T-cell (primary cell): ENCODE measurements at regions not wholly inside any gene's neighbourhood (a gene's known extent, or its start where the extent isn't known, plus 50 kb on each side); places are given as distances from the start of the nearest gene placed in this dataset.
"Not testable (repeated sequence)": the region's sequence is repeated elsewhere in the genome, so short reads cannot be mapped to it uniquely, and the experiment has no call there.

Source experiments
- ATAC-seq, 4 experiments: fragments of 200-7000 bp in 3 of 4; fragments of 150-1000 bp in 1 of 4; cut with Tn5 transposase; replicated peaks in 1 of 4; 1 replicate in 3 of 4; 2 replicates in 1 of 4; pipeline ENCODE4 v1.10.0; 2021; ENCODE audit warnings: moderate library complexity in 3 of 4, mild to moderate bottlenecking in 2 of 4, moderate number of reproducible peaks in 1 of 4
- CTCF ChIA-PET, 2 donors: fragments of 300-600 bp; sonication (Branson Sonifier 250); formaldehyde crosslinking; loops; one replicate each; lab custom pipeline; 2022; ENCODE audit warnings: antibody characterized with exemption in 2 of 2; lab: Charles Lee
- POLR2A ChIA-PET, 2 donors: fragments of 300-600 bp; sonication (Branson Sonifier 250); formaldehyde crosslinking; loops; one replicate each; lab custom pipeline; 2022; ENCODE audit warnings: antibody characterized with exemption in 2 of 2; lab: Charles Lee
- DNase-seq, 35 experiments: peaks; one replicate each; pipeline versions ENCODE4 v3.0.0 to v3.0.0-alpha.2; 2013 to 2023
- H3K27ac ChIP-seq: one replicate; pipeline ENCODE4 v1.5.1; 2013; ENCODE audit warnings: low read length
- H3K27me3 ChIP-seq, 2 experiments: replicated peaks in 1 of 2; 1 replicate in 1 of 2; 2 replicates in 1 of 2; pipeline versions ENCODE4 v1.6.1 to v1.7.0; 2013; ENCODE audit warnings: low read length in 1 of 2, mixed read lengths in 1 of 2; ENCODE audit not compliant: control insufficient read depth in 2 of 2, insufficient read depth in 2 of 2; ENCODE audit errors: extremely low read depth in 1 of 2
- H3K36me3 ChIP-seq, 2 donors: 1 replicate in 1 of 2; 2 replicates in 1 of 2; pipeline versions ENCODE4 v1.6.1 to v1.7.0; 2013; ENCODE audit warnings: low read length in 1 of 2; ENCODE audit not compliant: control insufficient read depth in 2 of 2, insufficient read depth in 1 of 2; ENCODE audit errors: extremely low read depth in 1 of 2
- H3K4me1 ChIP-seq, 2 experiments: 1 replicate in 1 of 2; 2 replicates in 1 of 2; pipeline versions ENCODE4 v1.6.1 to v1.7.0; 2013; ENCODE audit warnings: low read length in 2 of 2, mixed read lengths in 1 of 2; ENCODE audit not compliant: insufficient read depth in 2 of 2, control insufficient read depth in 1 of 2; ENCODE audit errors: extremely low read depth in 1 of 2
- H3K4me3 ChIP-seq, 2 donors: 1 replicate in 1 of 2; 2 replicates in 1 of 2; pipeline versions ENCODE4 v1.5.1 to v1.7.0; 2013; ENCODE audit warnings: mild to moderate bottlenecking in 2 of 2, low read length in 1 of 2, moderate library complexity in 1 of 2; ENCODE audit not compliant: control insufficient read depth in 1 of 2; ENCODE audit errors: extremely low read depth in 1 of 2
- H3K9me3 ChIP-seq: 2 replicates; pipeline ENCODE4 v1.7.0; 2013
- H3K27ac Mint-ChIP-seq, 2 donors: one replicate each; pipeline ENCODE4 v1.8.0; 2020 to 2021; ENCODE audit warnings: mild to moderate bottlenecking in 2 of 2, mixed read lengths in 2 of 2
- H3K27me3 Mint-ChIP-seq, 2 donors: one replicate each; pipeline ENCODE4 v1.8.0; 2021 to 2022; ENCODE audit warnings: mixed read lengths in 2 of 2
- H3K36me3 Mint-ChIP-seq: one replicate; pipeline ENCODE4 v1.8.0; 2021; ENCODE audit warnings: mixed read lengths
- H3K4me1 Mint-ChIP-seq, 3 donors: one replicate each; pipeline ENCODE4 v1.8.0; 2020 to 2022; ENCODE audit warnings: mixed read lengths in 3 of 3, mild to moderate bottlenecking in 1 of 3
- H3K4me3 Mint-ChIP-seq, 3 donors: one replicate each; pipeline ENCODE4 v1.8.0; 2020 to 2022; ENCODE audit warnings: mild to moderate bottlenecking in 3 of 3, mixed read lengths in 3 of 3, moderate library complexity in 3 of 3
- H3K9me3 Mint-ChIP-seq, 3 donors: one replicate each; pipeline ENCODE4 v1.8.0; 2020 to 2022; ENCODE audit warnings: mixed read lengths in 3 of 3
- whole genome bisulfite sequencing: methylation state at CpG from one replicate; pipeline ENCODE4 v1.1.5; 2013; ENCODE audit warnings: missing lambda C conversion rate; ENCODE audit not compliant: insufficient coverage; 5-methylcytosine and 5-hydroxymethylcytosine counted together

DNA sequence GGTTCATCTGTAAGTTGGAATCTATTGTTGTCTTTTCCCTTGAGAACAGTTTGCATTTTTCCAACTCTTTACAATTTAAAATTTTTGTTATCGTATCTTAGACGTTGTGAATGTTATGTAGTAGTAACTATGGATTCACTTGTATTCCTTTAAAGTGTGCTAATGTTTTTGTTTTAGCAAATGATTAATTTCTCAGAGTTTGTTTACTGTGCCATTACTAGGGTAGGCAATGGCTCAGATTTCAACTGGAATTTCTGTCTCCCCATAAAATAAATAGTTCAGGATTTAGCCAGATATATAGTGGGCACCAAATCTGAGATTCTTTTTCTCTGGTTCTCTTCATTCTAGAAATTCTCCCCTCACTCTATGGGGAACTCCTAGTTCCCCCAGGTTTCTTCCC lies 896.5 kb downstream of the PLA2G4A start:
- POLR2A ChIA-PET, result interaction anchor here in 1 of 2 donors (0.6 kb wide), 1 partner anchor 17 kb away, joined by 3 read pairs; no protein-coding TSS in a partner anchor

DNA sequence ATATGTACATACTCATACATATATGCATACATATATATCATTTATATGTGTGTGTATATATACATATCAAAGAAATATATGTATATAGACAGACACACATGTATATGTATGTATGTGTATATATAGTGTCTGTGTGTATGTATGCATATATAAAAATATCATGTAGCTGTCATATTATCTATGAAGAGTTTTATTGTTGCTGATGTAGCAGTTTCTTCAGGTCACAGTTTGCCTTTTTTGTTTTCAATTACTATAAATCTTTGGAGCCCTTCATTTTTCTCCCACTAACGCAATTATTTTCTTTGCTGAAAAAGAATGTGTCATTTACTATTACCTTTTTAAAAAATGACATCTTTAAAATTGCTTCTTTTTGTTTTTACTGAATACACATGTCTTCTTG lies 904.5 kb downstream of the PLA2G4A start:
- Mint-ChIP-seq H3K9me3 (peaks cover 6 to 11% (median 6%) of the 10 kb centered on the region in 3 donors), H3K36me3 (no peaks in the 10 kb centered on the region), H3K27ac (no peak overlapping the region), H3K4me1 (no peaks in the 10 kb centered on the region), H3K27me3 (no peaks in the 10 kb centered on the region), H3K4me3 (no peak overlapping the region)
- no peaks in the 10 kb centered on the region for H3K27me3 ChIP-seq
- H3K27ac ChIP-seq, result no peak overlapping the region
- H3K9me3 ChIP-seq, result no peaks in the 10 kb centered on the region
- H3K4me1 ChIP-seq, result no peaks in the 10 kb centered on the region
- ChIA-PET POLR2A (no interaction called here), CTCF (no interaction called here)
- WGBS, result no CpG with 5 or more reads among the region's 1 CpG
- no peak overlapping the region for H3K4me3 ChIP-seq
- ATAC-seq, result no peak
- no peak for DNase-seq
- no peaks in the 10 kb centered on the region for H3K36me3 ChIP-seq

More for the DNA sequence above, 896.5 kb downstream of the PLA2G4A start:
- DNase-seq (no peak), ATAC-seq (no peak)
- H3K4me3 Mint-ChIP-seq, result no peak overlapping the region
- H3K9me3 Mint-ChIP-seq, result peaks cover 0 to 11% (median 5%) of the 10 kb centered on the region in 3 donors
- no peaks in the 10 kb centered on the region for H3K4me1 ChIP-seq
- no peaks in the 10 kb centered on the region for H3K36me3 ChIP-seq
- no CpG with 5 or more reads among the region's 2 CpGs for WGBS
- no peak overlapping the region for H3K27ac Mint-ChIP-seq
- H3K27me3 ChIP-seq, result no peaks in the 10 kb centered on the region
- H3K9me3 ChIP-seq, result no peaks in the 10 kb centered on the region
- H3K27ac ChIP-seq, result no peak overlapping the region
- no peaks in the 10 kb centered on the region for H3K27me3 Mint-ChIP-seq
- CTCF ChIA-PET, result no interaction called here
- H3K4me1 Mint-ChIP-seq, result no peaks in the 10 kb centered on the region
- H3K36me3 Mint-ChIP-seq, result no peaks in the 10 kb centered on the region
- no peak overlapping the region for H3K4me3 ChIP-seq

DNA sequence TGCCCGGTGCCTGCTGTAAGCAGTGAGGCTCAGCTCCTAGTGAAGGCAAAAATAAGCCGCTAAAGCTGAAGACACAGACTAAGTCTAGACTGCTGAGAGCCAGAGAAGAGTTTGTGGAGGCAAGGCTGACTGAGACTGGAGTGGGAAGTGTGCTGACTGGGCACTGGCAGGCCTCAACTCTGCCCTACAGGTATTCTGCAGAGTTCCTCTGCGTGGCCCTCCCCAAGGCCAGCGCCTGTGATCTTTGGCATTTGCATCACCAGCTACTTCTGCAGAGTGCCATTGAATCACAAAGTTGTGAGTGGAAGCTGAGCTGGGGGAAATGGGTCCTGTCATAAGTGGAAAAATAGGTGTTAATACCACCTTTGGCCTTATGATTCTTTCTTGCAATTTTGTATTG lies 905.7 kb downstream of the PLA2G4A start:
- H3K27ac ChIP-seq, result no peak overlapping the region
- DNase-seq (no peak), ATAC-seq (no peak)
- H3K4me1 ChIP-seq, result no peaks in the 10 kb centered on the region
- Mint-ChIP-seq H3K27me3 (no peaks in the 10 kb centered on the region), H3K4me1 (no peaks in the 10 kb centered on the region), H3K27ac (no peak overlapping the region), H3K4me3 (no peak overlapping the region), H3K36me3 (no peaks in the 10 kb centered on the region), H3K9me3 (peaks cover 3 to 7% (median 6%) of the 10 kb centered on the region in 3 donors)
- ChIA-PET POLR2A (no interaction called here), CTCF (no interaction called here)
- H3K4me3 ChIP-seq, result no peak overlapping the region
- H3K9me3 ChIP-seq, result no peaks in the 10 kb centered on the region
- WGBS, result 81% methylated on average over 4 of the region's 4 CpGs
- no peaks in the 10 kb centered on the region for H3K27me3 ChIP-seq
- no peaks in the 10 kb centered on the region for H3K36me3 ChIP-seq

DNA sequence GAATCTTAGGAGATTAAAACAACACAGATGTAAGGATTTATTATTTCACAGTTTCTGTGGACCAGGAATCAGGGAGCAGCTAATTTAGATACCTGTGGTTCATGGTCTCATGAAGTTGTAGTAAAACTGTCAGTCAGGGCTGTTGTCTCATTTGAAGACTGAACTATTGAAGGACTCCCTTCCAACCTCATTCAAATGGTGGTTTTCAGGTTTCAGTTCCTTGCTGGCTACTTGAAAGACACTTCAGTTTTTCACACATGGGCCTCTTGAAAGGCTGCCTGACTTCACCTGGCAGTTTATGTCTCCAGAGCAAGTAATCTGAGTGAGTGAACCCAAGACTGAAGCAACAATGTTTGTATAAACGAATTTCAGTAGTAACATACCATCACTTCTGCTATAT lies 915.9 kb downstream of the PLA2G4A start:
- H3K9me3 Mint-ChIP-seq, result peaks cover 0 to 7% (median 3%) of the 10 kb centered on the region in 3 donors
- H3K9me3 ChIP-seq, result no peaks in the 10 kb centered on the region
- no peak overlapping the region for H3K4me3 ChIP-seq
- DNase-seq (no peak), ATAC-seq (no peak)
- no peaks in the 10 kb centered on the region for H3K36me3 ChIP-seq
- WGBS, result 33% methylated on average over 1 of the region's 1 CpG
- no peaks in the 10 kb centered on the region for H3K36me3 Mint-ChIP-seq
- no peaks in the 10 kb centered on the region for H3K4me1 Mint-ChIP-seq
- H3K4me1 ChIP-seq, result no peaks in the 10 kb centered on the region
- POLR2A ChIA-PET, result no interaction called here
- no peaks in the 10 kb centered on the region for H3K27me3 Mint-ChIP-seq
- no peak overlapping the region for H3K27ac Mint-ChIP-seq
- H3K4me3 Mint-ChIP-seq, result no peak overlapping the region
- CTCF ChIA-PET, result no interaction called here
- H3K27me3 ChIP-seq, result no peaks in the 10 kb centered on the region
- H3K27ac ChIP-seq, result no peak overlapping the region

DNA sequence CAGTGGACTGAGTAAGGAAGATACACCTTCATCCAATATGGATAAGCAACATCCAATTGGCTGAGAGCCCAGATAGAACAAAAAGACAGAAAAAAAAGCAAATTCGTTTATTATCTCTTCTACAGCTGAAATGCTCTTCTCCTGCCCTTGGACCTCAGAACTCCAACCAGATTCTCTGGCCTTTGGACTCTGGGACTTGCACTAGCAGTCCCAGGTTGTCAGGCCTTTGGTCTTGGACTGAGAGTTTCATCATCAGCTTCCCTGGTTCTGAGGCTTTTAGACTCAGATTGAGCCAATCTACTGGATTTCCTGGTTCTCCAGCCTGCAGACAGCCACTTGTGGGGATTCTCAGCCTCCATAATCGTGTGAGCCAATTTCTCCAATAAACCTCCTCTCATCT lies 926.8 kb downstream of the PLA2G4A start:
- no peaks in the 10 kb centered on the region for H3K4me1 Mint-ChIP-seq
- Histone ChIP-seq H3K4me1 (no peaks in the 10 kb centered on the region), H3K9me3 (no peaks in the 10 kb centered on the region), H3K27ac (no peak overlapping the region), H3K27me3 (no peaks in the 10 kb centered on the region), H3K4me3 (no peak overlapping the region), H3K36me3 (no peaks in the 10 kb centered on the region)
- H3K27me3 Mint-ChIP-seq, result no peaks in the 10 kb centered on the region
- no peak for ATAC-seq
- no peak for DNase-seq
- 50% methylated on average over 2 of the region's 2 CpGs for WGBS
- no peak overlapping the region for H3K27ac Mint-ChIP-seq
- peaks cover 4 to 5% (median 4%) of the 10 kb centered on the region in 3 donors for H3K9me3 Mint-ChIP-seq
- CTCF ChIA-PET, result no interaction called here
- POLR2A ChIA-PET, result no interaction called here
- H3K36me3 Mint-ChIP-seq, result no peaks in the 10 kb centered on the region
- H3K4me3 Mint-ChIP-seq, result no peak overlapping the region

DNA sequence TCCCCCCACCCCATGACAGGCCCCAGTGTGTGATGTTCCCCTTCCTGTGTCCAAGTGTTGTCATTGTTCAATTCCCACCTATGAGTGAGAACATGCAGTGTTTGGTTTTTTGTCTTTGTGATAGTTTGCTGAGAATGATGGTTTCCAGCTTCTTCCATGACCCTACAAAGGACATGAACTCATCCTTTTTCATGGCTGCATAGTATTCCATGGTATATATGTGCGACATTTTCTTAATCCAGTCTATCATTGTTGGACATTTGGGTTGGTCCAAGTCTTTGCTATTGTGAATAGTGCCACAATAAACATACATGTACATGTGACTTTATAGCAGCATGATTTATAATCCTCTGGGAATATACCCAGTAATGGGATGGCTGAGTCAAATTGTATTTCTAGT lies 927.9 kb downstream of the PLA2G4A start:
- H3K36me3 Mint-ChIP-seq, ATAC-seq, POLR2A ChIA-PET, H3K4me3 ChIP-seq, H3K4me1 ChIP-seq, H3K36me3 ChIP-seq, H3K27me3 ChIP-seq, H3K4me1 Mint-ChIP-seq, H3K9me3 Mint-ChIP-seq, H3K9me3 ChIP-seq, CTCF ChIA-PET, H3K27ac ChIP-seq, H3K4me3 Mint-ChIP-seq, DNase-seq, H3K27me3 Mint-ChIP-seq, H3K27ac Mint-ChIP-seq: not testable (repeated sequence)
- no CpG with 5 or more reads among the region's 1 CpG for WGBS

DNA sequence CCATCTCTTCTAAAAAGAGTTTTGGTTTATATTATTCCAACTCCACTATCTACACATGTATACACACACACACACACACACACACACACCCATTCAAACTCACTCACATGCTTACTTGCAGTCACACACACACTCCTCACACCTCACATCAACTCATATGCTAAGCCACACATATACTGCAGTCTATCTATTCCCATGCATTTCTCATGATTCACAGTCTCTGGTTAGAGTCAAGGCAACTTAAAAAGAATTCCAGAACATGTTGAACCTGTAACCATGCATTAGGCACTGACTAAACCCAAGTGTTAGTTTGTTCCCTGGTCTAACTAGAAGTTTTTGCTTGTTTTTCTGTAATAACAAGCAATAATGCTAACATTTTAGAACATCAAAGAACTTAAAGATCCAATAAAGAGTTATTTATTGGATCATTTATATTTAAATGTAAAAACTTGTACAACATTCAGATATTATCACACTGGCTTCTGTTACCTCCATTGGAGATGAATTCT lies 931.1 kb downstream of the PLA2G4A start:
- Histone ChIP-seq H3K36me3 (no peaks in the 10 kb centered on the region), H3K4me3 (no peak overlapping the region), H3K9me3 (no peaks in the 10 kb centered on the region), H3K4me1 (no peaks in the 10 kb centered on the region), H3K27me3 (no peaks in the 10 kb centered on the region), H3K27ac (no peak overlapping the region)
- H3K36me3 Mint-ChIP-seq, result no peaks in the 10 kb centered on the region
- H3K4me3 Mint-ChIP-seq, result no peak overlapping the region
- H3K9me3 Mint-ChIP-seq, result peaks cover 4 to 8% (median 8%) of the 10 kb centered on the region in 3 donors
- POLR2A ChIA-PET, result no interaction called here
- H3K4me1 Mint-ChIP-seq, result no peaks in the 10 kb centered on the region
- ATAC-seq, result no peak
- CTCF ChIA-PET, result no interaction called here
- no peaks in the 10 kb centered on the region for H3K27me3 Mint-ChIP-seq
- DNase-seq, result no peak
- H3K27ac Mint-ChIP-seq, result no peak overlapping the region
